ENCODE measurements at regions not wholly inside any gene's neighbourhood (a gene's known extent, or its start where the extent isn't known, plus 50 kb on each side); places are given as distances from the start of the nearest gene placed in this dataset.

DNA sequence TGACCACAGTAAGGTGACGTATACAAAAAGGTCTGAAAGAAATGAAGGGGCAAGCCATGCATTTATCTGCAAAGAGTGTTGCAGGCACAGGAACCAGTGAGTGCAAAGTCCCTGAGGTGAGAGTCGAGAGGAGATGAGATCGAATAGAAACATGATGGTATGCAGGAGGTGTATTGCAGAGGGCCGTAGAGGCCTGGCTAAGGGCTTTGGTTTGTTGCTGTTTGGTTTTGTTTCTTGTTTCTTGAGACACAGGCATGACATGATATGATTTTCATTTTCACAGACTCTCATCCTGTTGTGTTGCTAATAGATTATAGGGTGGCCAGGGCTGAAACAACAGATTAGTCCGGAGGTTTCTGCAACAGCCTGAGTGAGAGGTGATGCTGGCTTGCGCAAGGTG, 80.4 kb downstream of the HSPH1 start:
- no peak for DNase-seq

DNA sequence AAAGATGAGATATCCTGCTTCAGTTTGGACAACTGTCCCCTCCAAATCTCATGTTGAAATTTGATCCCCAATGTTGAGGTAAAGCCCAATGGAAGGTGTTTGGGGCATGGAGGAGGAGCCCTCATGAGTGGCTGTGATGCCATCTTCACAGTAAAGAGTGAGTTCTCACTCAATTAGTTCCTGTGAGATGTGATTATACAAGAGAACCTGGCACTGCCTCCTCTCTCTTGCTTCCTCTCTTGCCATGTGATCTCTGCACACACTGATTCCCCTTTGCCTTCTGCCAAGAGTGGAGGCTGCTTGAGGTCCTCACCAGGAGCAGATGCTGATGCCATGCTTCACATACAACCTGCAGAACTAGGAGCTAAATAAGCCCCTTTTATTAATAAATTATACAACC, 86.9 kb downstream of the HSPH1 start:
- no peak for DNase-seq

DNA sequence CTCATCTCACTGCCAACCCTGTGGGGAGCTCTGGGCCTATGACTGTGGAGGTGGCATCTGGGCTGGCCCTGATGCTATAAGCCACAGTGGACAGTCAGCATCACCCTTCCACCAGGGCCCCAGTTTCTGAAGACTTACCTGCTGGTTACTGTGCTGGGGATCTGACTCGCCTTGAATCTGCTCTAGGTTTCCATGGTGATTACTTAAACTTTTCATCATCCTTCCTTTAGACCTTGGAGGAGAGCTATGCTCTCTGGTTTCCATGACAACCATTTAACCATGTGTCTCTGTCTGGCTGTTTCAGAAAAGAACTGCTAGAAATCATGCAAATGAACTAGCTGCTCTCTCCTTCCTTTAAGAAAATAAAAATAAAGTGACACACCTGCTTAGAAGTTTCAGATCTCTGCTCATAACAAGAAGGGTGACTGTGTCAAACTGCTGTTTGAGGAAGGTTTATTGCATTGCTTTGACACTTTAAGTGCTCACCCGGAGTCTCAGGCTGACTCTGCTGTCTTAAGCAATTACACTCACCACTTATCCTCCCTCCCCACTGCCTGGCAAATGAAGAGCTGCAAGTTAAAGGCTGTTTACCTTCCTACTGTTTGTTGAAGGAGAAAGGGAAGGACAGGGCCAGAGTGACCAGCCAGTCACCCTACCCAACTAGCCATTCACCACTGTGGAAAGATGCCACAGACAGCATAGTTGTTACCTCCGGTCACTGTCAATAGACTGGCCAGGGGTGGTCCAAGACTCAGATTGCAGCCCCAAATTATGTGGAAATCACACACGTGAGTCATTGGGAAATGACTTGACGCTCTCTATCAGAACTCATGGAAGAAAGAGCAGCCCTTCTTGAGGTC, 87.6 kb downstream of the HSPH1 start:
- DNase-seq: peak; percentile 2

DNA sequence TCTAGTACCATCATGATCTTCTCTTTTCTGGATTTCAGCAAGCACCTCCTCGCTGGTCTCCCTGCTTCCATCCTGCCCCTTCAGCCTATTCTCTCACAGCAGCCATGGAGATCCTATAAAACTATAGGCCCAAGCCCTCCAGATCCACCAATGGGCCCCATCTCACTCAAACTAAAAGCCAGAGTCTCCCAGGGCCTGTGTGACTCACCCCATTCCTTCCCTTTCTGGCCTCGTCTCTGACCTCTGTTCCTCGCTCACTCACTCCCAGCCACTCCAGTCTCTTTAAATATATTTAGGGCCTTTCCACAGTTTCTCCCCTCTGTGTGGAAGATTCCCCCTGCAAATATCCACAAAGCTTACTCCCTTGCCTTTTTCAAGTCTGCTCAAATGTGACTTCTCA, 89.7 kb downstream of the HSPH1 start:
- no peak for DNase-seq

DNA sequence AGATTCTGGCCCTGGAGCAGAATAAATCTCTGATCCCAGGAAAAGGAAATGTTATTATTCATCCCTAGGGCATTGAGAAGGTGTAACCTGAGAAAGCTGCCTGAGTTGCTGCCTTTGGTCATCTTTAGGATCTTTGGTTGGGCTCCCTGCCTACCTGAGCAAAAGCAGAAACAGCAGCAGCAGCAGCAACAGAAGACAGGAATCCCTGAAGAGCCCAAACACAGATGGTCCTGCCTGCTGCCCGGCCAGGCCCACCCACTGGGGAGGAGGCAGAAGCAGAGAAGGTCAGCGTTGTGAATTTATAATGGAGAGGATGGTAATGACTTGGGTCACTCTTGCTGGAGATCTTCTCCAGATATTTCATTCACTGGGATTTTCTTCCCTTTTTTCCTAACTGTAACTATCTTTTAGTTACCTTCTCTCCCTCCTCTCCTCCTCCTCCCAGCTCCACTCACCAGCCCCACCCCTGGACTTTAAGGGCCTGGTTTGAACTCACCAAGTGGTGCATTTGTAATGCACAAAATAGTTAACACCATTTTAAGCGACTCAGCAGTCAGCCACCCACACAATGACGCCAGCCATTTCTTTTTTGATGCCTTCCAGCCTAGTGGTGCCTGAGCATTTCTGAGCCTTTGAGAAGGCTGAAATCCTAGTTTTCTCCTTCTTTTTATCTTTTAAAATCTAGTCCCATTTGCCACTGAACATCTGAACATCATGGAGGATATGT, 91.7 kb downstream of the HSPH1 start:
- no peak for DNase-seq

DNA sequence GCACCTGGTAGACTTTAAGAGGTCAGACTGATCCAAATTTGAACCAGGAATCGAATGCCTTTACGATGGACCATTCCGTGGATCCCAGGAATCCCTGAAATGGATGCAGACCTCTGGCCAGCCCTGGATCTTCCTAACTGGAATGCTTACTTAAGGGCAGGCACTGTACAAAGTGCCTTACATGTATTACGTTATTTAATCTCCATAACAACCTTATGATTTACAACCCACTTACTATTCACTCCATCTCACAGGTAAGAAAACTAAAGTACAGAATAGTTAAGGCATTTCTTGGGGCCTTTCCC, 93.6 kb downstream of the HSPH1 start:
- no peak for DNase-seq

DNA sequence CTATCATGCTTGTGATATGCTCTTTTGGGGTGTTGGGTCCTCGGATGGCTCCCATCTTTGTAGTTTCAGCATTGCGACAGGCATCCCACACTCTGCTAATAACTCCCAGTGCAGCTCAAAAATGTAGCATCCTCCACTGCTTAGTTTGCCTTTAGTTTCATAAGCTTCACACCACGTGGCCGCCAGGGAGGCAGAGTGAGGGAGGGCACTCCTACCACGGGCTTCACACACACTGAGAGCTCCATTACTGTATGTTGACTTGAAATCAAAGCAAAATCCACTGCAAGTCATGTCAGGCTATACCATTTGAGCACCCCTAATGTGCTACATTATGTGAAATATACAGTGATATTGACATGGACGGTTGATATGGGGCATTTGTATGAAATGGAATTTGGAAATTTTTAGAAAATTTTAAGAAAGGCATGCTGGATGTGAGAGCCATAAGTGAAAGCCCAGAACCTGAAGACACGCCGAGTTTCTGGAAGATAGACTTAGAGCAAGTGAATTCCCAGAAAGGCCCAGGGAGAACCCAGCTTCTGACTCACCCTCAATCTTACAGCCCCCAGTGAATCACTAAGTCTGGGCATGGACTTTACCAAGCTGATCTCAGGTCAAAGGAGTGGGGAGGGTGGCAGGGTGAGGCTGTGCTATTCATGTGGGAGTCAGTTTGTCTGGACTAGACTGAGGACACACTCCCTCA, 94.1 kb downstream of the HSPH1 start:
- DNase-seq: no peak

DNA sequence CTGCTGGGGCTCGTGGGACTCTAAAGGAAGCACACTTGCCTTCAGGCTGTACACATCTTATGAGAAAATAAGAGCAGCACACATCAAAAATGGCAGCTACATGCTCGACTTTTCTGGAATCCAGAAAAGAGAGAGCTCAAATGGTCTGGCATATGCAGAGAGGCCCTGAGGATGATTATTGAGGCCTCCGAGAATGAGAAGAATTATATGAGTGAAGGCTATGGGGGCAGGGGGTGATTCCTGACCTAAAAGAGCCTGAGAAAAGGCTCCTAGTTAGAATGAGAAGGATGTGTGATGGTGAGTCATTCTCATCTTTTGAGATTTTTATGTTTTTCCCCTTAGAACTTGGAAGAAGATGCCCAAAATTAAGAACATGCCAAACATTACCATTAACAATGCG, 97.1 kb downstream of the HSPH1 start:
- DNase-seq: no peak

DNA sequence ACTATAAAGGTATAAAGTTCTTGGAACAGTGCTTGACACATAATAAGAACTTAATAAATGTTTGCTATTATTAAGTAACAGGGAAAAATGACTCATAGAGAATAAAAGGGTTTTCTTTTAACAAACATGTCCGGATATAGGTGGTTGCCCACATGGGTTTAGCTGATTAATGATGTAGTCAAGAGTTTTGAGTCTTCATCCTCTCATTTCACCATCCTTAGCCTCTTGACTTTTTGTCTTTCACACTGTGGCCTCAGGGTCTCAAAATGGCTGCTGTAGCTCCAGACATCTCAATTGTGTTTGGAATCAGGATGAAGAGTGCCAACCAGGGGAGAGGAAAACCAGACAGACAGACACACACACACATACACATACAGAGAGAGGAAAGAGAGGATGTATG, 97.9 kb downstream of the HSPH1 start:
- no peak for DNase-seq

DNA sequence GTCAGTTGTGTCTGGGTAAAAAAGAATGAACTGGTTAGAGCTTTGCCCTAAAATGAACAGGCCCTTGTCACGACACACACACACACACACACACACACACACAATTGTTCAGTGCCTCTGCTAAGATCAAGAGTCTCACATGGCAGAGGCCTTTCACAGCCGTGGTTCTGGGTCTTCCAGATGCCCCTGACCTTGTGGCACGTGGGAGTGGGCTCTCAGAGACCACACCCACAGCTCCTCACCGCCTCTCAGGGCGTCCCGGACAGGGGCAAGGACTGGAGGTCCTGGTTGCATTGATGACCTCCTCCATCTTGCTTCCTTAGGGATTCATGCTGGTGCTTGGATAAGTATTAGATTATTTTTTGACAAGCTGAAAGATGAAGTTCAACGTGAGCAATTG, 101.0 kb downstream of the HSPH1 start:
- DNase-seq: no peak

DNA sequence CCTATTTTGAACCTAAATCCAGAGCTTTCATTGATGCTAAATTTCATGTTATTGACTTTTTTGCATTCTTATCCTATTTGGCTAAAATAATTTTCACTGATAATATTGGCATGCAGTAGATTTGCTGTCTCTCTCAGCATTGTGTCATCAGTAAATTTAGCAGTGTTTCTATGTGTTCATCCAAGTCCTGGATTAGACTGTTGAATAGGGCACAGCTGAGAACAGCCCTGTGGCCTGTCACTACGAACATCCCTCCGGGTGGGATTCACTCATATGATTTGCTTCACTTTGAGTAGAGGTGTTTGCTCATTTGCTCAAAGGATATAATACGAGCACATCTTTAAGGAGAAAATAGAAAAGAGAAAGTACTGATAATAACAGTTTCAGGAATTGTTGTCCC, 101.5 kb downstream of the HSPH1 start:
- no peak for DNase-seq

DNA sequence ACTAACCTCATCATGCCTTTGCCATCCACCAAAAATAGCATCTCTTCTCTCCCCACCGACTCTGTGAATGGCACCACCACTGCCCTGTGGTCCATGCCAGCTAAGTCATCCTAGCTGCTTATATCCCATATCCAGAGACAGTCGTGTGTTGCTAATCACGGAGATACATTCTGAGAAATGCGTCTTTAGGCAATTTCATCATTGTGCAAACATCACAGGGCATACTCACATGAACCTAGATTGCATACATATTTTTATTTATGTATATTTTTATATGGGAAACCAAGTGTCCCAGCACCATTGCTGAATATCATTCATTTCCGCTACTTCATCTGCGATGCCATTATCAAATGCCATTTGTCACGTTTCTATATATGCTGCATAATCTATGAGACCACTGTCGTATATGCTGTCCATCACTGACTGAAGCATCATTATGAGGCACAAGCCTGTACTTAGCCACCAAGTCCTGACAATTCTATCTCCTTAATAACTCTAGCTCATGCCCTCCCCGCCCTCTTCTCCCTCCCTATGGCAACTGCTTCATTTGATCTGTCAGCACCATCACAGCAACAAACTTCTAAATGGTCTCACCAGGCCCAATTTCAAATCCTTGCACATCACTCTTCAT, 104.2 kb downstream of the HSPH1 start:
- DNase-seq: no peak

DNA sequence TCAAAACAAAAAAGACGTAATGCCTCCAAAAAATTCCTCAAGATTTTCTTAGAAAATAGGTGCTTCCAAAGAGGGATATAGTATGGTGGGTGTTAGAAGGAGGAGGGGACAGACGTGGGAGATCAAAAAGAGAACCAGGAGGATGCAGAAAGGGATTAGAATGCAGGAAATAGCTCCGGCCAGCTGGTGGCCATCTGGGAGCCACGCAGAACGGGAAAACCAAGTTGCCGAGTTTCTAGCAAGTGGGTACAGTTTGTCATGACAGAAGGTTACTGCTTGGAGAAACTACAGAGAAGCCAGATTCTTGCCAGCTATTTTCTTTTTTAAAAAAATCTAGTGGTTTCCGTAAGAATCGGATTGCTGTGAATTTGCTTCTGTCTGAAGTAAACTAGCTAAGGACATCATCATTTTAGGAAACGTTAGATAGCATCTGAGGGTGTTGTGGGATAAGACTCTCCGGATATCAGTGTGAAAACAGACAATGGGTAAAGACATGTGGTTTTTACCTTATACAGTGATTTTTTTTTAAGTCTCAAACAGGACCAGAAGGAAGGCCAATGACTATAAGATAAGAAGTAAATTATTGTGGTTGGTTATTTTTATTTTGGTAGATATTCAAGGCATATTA, 104.9 kb downstream of the HSPH1 start:
- DNase-seq: no peak

DNA sequence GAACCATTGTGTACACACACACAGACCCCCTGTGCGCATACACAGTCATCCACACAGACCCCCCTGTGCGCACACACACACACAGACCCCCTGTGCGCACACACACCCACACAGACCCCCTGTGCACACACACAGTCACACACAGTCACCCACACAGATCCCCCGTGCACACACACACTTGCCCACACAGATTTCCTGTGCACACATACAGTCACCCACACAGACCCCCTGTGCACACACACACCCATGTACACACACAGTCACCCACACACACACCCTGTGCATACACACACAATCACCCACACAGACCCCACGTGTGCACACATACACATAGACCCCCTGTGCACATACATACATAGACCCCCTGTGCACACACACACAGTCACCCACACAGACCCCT, 106.1 kb downstream of the HSPH1 start:
- DNase-seq: no peak

DNA sequence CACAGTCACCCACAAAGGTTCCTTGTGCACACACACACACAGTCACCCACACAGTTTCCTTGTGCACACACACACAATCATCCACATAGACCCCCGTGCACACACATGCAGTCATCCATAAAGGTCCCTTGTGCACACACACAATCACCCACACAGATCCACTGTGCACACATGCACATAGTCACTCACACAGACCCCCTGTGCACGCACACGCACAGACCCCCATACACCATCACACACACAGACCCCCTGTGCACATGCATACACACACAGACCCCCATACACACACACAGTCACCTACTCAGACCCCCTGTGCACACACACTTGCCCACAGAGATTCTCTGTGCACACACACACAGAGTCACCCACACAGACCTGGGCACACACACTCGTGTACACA, 107.1 kb downstream of the HSPH1 start:
- no peak for DNase-seq

DNA sequence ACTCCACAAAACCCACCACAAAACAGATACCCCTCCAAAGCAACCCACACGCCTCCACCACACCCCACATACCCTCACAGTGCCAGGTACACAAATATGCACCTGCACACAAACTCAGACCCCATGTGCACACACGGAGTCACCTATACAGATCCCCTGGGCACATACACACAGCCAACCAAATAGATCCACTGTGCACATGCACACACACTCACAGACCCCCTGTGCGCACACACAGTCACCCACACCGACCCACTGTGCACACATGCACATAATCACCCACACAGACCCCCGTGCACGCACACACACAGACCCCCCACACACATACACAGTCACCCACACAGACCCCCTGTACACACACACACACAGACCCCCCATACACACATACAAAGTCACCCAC, 107.8 kb downstream of the HSPH1 start:
- DNase-seq: no peak

DNA sequence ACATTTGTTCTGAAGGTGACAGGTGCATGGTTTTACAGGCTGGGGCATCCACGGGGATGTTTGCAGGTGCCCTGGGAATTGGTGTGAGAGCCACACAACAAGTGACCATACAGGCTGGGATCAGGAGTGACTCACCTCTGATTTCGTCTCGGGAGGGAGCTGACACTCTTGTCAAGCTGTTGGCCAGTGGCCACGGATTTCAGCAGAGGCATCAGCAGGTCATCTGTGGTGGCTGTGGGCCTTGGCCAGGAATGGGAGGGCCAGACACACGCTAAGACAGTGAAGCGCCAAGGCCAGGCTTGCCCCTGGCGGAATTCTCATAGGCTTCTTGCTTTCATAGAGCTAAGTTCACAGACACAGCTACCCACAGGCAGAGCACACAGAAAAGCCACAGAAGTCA, 108.6 kb downstream of the HSPH1 start:
- DNase-seq: no peak

DNA sequence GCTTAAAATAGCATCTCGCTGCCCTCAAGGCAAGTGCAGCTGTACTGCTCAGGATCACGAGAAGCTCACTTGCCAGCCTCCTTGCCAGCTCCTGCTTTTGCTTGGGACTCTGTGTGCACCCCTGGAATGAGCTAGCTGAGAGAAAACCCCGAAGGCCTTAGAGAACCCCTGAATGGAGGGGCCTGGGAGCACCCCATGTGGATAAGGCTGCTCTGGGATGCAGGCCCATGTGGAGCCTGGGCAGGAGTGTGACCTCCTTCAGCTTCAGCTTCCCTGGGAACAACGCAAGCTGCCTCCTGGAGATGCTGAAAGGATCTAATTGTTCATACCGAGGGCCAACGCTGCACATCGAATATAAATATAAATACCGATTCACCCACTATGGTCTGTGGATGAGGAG, 109.2 kb downstream of the HSPH1 start:
- DNase-seq: no peak

DNA sequence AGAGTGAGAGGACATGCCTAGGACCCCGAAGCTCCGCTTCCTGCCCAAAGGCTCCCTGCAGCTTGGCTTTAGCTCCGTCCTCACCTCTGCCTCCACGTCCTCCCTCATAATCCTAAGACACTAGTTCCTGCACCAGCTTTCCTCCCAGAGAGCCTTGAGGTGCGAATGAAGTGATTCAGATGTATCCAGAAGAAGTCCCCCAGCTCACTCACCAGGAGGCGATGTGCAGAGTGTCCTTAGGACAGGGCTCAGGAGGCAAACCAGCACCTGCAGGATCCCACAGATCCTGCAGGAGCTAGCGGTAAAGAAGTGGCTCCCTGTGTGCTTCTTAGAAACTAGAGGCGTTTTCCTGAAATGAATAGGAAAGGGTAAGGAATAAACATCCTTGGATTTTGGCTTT, 109.7 kb downstream of the HSPH1 start:
- DNase-seq: no peak

DNA sequence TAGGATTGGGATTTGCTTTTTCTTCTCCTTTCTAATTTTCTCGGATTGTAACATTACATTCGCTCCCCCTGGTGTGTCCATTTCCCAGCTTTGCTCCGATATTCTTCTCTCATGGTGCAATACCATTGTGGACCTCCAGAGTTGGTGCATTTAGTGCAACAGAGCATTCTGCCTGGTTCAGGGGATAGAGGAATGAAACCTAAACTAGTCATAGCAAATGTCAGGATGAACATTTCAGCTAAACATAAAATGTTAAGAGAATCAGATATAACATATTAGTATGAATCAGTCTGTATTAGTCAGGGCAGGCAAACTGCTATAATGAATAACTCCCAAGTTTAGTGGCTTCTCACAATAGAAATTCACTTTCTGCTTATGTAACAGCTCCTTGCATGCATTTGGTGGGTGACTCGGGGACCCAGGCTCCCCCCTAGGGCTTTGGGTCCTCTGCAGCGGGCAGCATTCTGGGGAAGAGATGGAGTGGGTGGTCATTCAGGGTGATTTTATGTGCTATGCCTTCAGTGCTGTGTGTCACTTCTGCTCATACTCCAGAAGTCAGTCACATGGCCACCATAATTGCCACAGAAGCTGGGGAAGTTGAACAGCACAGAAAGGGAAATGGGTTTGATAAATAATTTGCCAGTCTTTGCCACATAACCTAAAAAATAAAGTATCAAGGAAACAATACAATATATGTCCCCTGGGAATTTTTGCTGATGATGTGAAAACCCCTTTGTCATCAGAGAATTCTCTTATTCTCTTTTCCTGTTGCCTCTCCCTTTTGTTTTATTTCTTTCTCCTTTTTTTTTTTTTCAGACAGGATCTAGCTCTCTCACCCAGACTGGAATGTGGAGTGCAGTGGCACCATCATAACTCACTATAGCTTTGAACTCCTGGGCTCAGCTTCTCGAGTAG, 111.0 kb downstream of the HSPH1 start:
- DNase-seq: no peak

DNA sequence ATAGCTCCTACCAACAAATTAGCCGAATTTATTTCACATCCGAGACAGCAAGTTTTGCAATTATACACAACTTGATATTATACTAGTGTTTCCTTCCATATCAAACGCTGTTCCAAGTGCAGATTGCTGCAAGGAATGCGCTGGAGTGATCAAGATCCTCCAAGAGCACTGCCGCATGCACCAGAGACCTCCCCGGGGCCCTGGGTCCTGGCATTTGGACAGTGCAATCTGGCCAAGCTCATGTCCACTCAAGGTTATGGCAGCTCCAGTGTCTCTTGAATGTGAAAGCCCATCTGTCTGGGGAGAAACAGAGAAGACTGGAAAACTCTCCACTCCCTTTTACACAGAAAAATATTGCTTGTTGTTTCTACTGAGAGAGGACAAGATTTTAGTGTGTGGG, 111.9 kb downstream of the HSPH1 start:
- no peak for DNase-seq

DNA sequence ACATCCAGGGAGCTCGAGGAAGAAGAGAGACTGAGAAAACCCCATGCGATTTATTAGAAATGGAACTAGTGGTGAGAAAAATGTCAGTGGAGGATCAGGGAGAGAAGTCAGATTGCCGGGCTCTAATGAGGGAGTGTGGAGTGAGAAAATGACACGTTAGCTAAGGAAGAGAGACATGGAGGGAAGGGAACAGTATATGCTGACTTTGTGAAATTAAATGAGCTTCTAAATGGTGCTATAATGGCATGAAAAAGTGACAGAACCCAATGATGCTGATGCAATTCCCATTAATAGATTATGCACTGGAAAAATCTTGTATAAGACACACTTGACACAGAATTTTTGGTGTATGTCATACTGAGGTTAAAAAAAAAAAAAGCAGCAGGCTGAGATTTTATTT, 112.6 kb downstream of the HSPH1 start:
- DNase-seq: no peak

Data from NCI-H510A treated with DMSO at 0.1 percent for 48 hours (cell line).